ENCODE measurements at regions not wholly inside any gene's neighbourhood (a gene's known extent, or its start where the extent isn't known, plus 50 kb on each side); places are given as distances from the start of the nearest gene placed in this dataset.

DNA sequence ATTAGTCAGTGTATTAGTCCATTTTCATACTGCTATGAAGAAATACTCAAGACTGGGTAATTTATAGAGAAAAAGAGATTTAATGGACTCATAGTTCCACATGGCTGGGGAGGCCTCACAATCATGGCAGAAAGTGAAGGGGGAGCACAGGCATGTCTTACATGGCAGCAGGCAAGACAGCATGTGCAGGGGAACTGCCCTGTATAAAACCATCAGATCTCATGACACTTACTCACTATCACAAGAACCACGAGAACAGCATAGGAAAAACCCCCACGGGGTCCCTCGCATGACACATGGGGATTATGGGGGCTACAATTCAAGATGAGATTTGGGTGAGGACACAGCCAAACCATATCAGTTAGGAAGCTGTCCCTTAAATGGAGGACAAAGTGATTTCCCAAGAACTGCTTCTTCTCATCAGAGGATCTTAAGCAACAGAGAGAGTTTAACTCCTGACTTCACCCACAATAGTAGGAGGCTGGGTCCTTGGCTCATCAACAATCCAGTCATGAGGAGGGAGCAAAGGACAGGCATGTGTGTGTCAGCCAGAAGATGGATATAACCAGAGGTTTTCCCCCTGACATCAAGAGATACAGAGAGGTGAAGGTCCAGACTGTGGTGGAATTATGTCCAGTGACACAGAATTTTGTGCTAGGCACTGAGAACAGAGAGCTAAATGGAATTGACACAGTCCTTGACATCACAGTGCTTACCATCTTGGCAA, 203.8 kb upstream of the SH3BP4 start:
- no peak for DNase-seq
- H3K27me3 ChIP-seq (ENCODE audit: control insufficient read depth, insufficient read depth, low read length), result no peaks in the 10 kb centered on the region
- no peaks in the 10 kb centered on the region for H3K9me3 ChIP-seq (ENCODE audit: control insufficient read depth, insufficient read depth, low read length)
- peaks cover 0 to 2% of the 10 kb centered on the region in 2 donors for H3K9me3 Mint-ChIP-seq
- intact Hi-C loops (cut with micrococcal nuclease), result no loop called here
- H3K27ac Mint-ChIP-seq, result no peak overlapping the region
- no peak overlapping the region for H3K4me3 Mint-ChIP-seq
- H3K4me3 ChIP-seq (ENCODE audit: low read length), result no peak overlapping the region
- no peak overlapping the region for H3K27ac ChIP-seq (ENCODE audit: low read length)
- H3K4me1 ChIP-seq (ENCODE audit: control insufficient read depth, insufficient read depth, low read length), result no peaks in the 10 kb centered on the region
- H3K27me3 Mint-ChIP-seq (ENCODE audit: low read depth in 2 of 2), result peaks cover 13 to 44% of the 10 kb centered on the region in 2 donors
- WGBS (ENCODE audit: insufficient coverage), result 67% methylated on average over 2 of the region's 3 CpGs
- ATAC-seq, result no peak
- TF ChIP-seq, protein P1, sequence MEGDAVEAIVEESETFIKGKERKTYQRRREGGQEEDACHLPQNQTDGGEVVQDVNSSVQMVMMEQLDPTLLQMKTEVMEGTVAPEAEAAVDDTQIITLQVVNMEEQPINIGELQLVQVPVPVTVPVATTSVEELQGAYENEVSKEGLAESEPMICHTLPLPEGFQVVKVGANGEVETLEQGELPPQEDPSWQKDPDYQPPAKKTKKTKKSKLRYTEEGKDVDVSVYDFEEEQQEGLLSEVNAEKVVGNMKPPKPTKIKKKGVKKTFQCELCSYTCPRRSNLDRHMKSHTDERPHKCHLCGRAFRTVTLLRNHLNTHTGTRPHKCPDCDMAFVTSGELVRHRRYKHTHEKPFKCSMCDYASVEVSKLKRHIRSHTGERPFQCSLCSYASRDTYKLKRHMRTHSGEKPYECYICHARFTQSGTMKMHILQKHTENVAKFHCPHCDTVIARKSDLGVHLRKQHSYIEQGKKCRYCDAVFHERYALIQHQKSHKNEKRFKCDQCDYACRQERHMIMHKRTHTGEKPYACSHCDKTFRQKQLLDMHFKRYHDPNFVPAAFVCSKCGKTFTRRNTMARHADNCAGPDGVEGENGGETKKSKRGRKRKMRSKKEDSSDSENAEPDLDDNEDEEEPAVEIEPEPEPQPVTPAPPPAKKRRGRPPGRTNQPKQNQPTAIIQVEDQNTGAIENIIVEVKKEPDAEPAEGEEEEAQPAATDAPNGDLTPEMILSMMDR (IDR thresholded peaks at IDR 0.05), result no peak
- no peaks in the 10 kb centered on the region for H3K4me1 Mint-ChIP-seq
- H3K36me3 Mint-ChIP-seq, result no peaks in the 10 kb centered on the region
- no peaks in the 10 kb centered on the region for H3K36me3 ChIP-seq (ENCODE audit: control insufficient read depth, insufficient read depth, low read length)

DNA sequence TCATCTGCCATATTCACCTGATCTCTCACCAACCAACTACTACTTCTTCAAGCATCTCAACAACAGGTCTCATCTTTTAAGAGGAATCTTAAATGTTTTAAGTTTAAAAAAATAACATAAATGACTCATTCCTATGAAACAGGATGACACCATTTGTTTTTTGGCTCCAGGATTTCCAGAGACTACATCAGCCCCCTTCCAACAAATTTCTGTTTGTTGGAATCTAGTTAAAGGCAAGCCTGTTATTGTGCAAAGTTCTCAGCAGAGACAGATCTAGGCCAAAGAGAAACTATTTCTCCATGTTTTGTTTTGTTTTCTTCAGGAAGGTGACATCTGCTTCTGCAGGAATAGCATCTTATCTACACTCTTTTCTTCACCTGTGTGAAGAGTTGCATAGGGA, 204.8 kb upstream of the SH3BP4 start:
- H3K27me3 ChIP-seq (ENCODE audit: control insufficient read depth, insufficient read depth, low read length), result no peaks in the 10 kb centered on the region
- Mint-ChIP-seq H3K9me3 (peaks cover 0 to 2% of the 10 kb centered on the region in 2 donors), H3K4me3 (no peak overlapping the region)

DNA sequence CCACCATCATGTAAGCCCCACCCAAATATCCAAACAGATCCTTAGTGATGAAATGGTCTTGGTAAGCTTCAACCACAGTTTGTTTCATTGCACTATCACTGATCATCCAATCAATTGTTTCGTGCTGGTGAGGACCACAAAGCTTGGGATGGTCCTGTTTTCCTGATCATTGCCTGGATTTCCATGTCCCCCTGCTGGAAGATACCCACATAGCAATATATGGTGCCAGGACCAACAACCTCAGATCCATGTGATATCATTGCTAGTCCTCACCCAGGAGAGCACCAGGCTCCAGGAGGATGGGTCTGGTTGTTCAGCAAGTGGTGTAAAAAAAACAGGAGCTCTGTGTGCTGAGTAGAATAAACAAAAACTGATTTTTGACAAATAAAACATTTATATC, 206.5 kb upstream of the SH3BP4 start:
- Histone ChIP-seq H3K27ac (ENCODE audit: low read length) (no peak overlapping the region), H3K27me3 (ENCODE audit: control insufficient read depth, insufficient read depth, low read length) (no peaks in the 10 kb centered on the region), H3K4me1 (ENCODE audit: control insufficient read depth, insufficient read depth, low read length) (no peaks in the 10 kb centered on the region), H3K9me3 (ENCODE audit: control insufficient read depth, insufficient read depth, low read length) (no peaks in the 10 kb centered on the region), H3K4me3 (ENCODE audit: low read length) (no peak overlapping the region), H3K36me3 (ENCODE audit: control insufficient read depth, insufficient read depth, low read length) (no peaks in the 10 kb centered on the region)
- intact Hi-C loops (cut with micrococcal nuclease), result no loop called here
- peaks cover 12 to 61% of the 10 kb centered on the region in 2 donors for H3K27me3 Mint-ChIP-seq (ENCODE audit: low read depth in 2 of 2)
- H3K27ac Mint-ChIP-seq, result no peak overlapping the region
- no peak for ATAC-seq
- H3K4me3 Mint-ChIP-seq, result no peak overlapping the region
- H3K4me1 Mint-ChIP-seq, result no peaks in the 10 kb centered on the region
- peaks cover 0 to 2% of the 10 kb centered on the region in 2 donors for H3K9me3 Mint-ChIP-seq
- TF ChIP-seq, protein P1 (IDR thresholded peaks at IDR 0.05), result no peak
- DNase-seq, result no peak
- no peaks in the 10 kb centered on the region for H3K36me3 Mint-ChIP-seq
- WGBS (ENCODE audit: insufficient coverage), result 89% methylated on average over 1 of the region's 1 CpG

More for the DNA sequence above, 204.8 kb upstream of the SH3BP4 start:
- intact Hi-C loops (cut with micrococcal nuclease), result no loop called here
- Histone ChIP-seq H3K4me1 (ENCODE audit: control insufficient read depth, insufficient read depth, low read length) (no peaks in the 10 kb centered on the region), H3K4me3 (ENCODE audit: low read length) (no peak overlapping the region), H3K27ac (ENCODE audit: low read length) (no peak overlapping the region), H3K36me3 (ENCODE audit: control insufficient read depth, insufficient read depth, low read length) (no peaks in the 10 kb centered on the region), H3K9me3 (ENCODE audit: control insufficient read depth, insufficient read depth, low read length) (no peaks in the 10 kb centered on the region)
- TF ChIP-seq, protein P1 (IDR thresholded peaks at IDR 0.05), result no peak
- no peaks in the 10 kb centered on the region for H3K36me3 Mint-ChIP-seq
- no peak for ATAC-seq
- H3K27me3 Mint-ChIP-seq (ENCODE audit: low read depth in 2 of 2), result peaks cover 13 to 48% of the 10 kb centered on the region in 2 donors
- H3K27ac Mint-ChIP-seq, result no peak overlapping the region
- no peaks in the 10 kb centered on the region for H3K4me1 Mint-ChIP-seq
- no peak for DNase-seq

DNA sequence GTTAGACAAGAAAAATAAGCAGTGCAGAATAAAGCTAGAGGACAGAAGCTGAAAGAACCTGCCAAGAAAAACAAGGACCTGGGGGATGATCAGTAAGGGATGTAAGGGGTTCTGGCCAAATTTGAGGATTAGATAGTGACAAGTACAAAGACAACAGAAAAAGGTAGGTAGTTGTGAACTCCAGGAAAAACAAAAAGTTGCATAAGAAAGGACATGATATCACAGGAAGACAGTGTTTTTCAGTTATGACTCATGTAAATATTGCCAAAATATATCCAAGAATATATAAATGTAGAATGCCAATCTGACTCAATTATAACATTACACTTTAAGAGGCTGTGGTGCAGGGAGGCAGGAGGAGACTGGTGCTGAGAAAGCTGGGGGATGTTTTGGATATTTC, 209.8 kb upstream of the SH3BP4 start:
- no peaks in the 10 kb centered on the region for H3K36me3 ChIP-seq (ENCODE audit: control insufficient read depth, insufficient read depth, low read length)
- Mint-ChIP-seq H3K4me1 (no peaks in the 10 kb centered on the region), H3K4me3 (no peak overlapping the region), H3K27me3 (ENCODE audit: low read depth in 2 of 2) (peaks cover 14 to 47% of the 10 kb centered on the region in 2 donors), H3K27ac (no peak overlapping the region), H3K36me3 (no peaks in the 10 kb centered on the region), H3K9me3 (peaks cover 0 to 2% of the 10 kb centered on the region in 2 donors)
- intact Hi-C loops (cut with micrococcal nuclease), result no loop called here
- no peaks in the 10 kb centered on the region for H3K27me3 ChIP-seq (ENCODE audit: control insufficient read depth, insufficient read depth, low read length)
- no peak overlapping the region for H3K27ac ChIP-seq (ENCODE audit: low read length)
- no peak for ATAC-seq
- H3K4me1 ChIP-seq (ENCODE audit: control insufficient read depth, insufficient read depth, low read length), result no peaks in the 10 kb centered on the region
- TF ChIP-seq, protein P1 (IDR thresholded peaks at IDR 0.05), result no peak
- no peaks in the 10 kb centered on the region for H3K9me3 ChIP-seq (ENCODE audit: control insufficient read depth, insufficient read depth, low read length)
- H3K4me3 ChIP-seq (ENCODE audit: low read length), result no peak overlapping the region
- no peak for DNase-seq

Data from natural killer cell (primary cell).